Liver (tissue), 3 donors: ENCODE measurements at regions not wholly inside any gene's neighbourhood (a gene's known extent, or its start where the extent isn't known, plus 50 kb on each side); places are given as distances from the start of the nearest gene placed in this dataset.

Experiments used
- FOXA1 ChIP-seq: IDR thresholded peaks from 2 replicates; pipeline ENCODE4 v1.6.1; 2016; ENCODE audit warnings: antibody characterized with exemption
- GABPA ChIP-seq, 2 donors: IDR thresholded peaks in 1 of 2; conservative IDR thresholded peaks in 1 of 2; 2 replicates each; pipeline ENCODE4 v1.6.1; 2016; ENCODE audit warnings: antibody characterized with exemption in 2 of 2, mild to moderate bottlenecking in 1 of 2, moderate library complexity in 1 of 2
- JUND ChIP-seq, 2 donors: IDR thresholded peaks; 2 replicates each; pipeline ENCODE4 v1.6.1; 2016; ENCODE audit warnings: antibody characterized with exemption in 2 of 2
- RAD21 ChIP-seq, 2 donors: IDR thresholded peaks; 2 replicates each; pipeline ENCODE4 v1.6.1; 2016; ENCODE audit warnings: antibody characterized with exemption in 2 of 2, mild to moderate bottlenecking in 2 of 2
- SP1 ChIP-seq: IDR thresholded peaks from 2 replicates; pipeline ENCODE4 v1.6.1; 2018; ENCODE audit warnings: antibody characterized with exemption, mild to moderate bottlenecking
- TAF1 ChIP-seq: conservative IDR thresholded peaks from 2 replicates; pipeline ENCODE4 v1.6.1; 2016; ENCODE audit warnings: antibody characterized with exemption, mild to moderate bottlenecking
- TF ChIP-seq, protein P1 (sequence below): fragments of 150-350 bp; IDR thresholded peaks from 2 replicates; pipeline ENCODE4 v1.5.1; 2017; ENCODE audit warnings: improper control_type of control experiment, low read depth, low read length; ENCODE audit not compliant: missing input control
- TF ChIP-seq, protein P2 (sequence below): IDR thresholded peaks from 2 replicates; pipeline ENCODE4 v1.6.1; 2016; ENCODE audit warnings: antibody characterized with exemption
- TF ChIP-seq, protein P3 (sequence below): IDR thresholded peaks from 2 replicates; pipeline ENCODE4 v1.6.1; 2016; ENCODE audit warnings: antibody characterized with exemption
- donor health status: healthy.
- donor health status: healthy.

DNA sequence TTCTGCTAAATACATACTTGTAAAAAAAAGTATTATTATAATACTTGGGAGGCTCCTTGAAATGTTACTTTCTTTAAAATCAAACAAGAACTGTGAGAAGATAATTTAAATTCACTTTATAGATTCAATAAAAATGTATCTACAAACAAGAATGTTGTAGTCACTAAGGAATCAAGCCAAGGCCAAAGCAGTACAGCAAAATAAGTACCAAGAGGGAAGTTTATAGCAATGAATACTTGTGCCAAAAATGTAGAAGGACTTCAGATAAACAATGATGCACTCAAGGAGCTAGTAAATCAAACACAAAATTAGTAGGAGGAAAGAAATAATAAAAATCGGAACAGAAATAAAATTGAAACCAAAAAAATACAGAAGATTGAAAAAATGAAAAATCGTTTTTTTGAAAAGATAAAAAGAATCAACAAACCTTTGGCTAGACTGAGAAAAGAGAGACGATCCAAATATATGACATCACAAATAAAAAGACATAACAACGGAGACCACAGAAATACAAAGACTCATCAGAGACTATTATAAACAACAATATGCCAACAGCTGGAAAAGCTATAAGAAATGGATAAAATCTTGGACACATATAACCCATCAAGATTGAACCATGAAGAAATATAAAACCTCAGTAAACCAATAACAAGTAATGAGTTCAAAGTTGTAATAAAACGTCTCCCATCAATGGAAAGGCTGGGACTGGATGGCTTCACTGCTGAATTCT is 286.0 kb upstream of the TMEM229A start:
- TF ChIP-seq, protein P1, sequence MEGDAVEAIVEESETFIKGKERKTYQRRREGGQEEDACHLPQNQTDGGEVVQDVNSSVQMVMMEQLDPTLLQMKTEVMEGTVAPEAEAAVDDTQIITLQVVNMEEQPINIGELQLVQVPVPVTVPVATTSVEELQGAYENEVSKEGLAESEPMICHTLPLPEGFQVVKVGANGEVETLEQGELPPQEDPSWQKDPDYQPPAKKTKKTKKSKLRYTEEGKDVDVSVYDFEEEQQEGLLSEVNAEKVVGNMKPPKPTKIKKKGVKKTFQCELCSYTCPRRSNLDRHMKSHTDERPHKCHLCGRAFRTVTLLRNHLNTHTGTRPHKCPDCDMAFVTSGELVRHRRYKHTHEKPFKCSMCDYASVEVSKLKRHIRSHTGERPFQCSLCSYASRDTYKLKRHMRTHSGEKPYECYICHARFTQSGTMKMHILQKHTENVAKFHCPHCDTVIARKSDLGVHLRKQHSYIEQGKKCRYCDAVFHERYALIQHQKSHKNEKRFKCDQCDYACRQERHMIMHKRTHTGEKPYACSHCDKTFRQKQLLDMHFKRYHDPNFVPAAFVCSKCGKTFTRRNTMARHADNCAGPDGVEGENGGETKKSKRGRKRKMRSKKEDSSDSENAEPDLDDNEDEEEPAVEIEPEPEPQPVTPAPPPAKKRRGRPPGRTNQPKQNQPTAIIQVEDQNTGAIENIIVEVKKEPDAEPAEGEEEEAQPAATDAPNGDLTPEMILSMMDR = no peak
- no peak for TF ChIP-seq TAF1
- no peak for TF ChIP-seq FOXA1
- no peak for TF ChIP-seq RAD21 (IDR thresholded peaks at IDR 0.05)
- TF ChIP-seq, protein P2, sequence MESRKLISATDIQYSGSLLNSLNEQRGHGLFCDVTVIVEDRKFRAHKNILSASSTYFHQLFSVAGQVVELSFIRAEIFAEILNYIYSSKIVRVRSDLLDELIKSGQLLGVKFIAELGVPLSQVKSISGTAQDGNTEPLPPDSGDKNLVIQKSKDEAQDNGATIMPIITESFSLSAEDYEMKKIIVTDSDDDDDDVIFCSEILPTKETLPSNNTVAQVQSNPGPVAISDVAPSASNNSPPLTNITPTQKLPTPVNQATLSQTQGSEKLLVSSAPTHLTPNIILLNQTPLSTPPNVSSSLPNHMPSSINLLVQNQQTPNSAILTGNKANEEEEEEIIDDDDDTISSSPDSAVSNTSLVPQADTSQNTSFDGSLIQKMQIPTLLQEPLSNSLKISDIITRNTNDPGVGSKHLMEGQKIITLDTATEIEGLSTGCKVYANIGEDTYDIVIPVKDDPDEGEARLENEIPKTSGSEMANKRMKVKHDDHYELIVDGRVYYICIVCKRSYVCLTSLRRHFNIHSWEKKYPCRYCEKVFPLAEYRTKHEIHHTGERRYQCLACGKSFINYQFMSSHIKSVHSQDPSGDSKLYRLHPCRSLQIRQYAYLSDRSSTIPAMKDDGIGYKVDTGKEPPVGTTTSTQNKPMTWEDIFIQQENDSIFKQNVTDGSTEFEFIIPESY = no peak
- TF ChIP-seq, protein P3, sequence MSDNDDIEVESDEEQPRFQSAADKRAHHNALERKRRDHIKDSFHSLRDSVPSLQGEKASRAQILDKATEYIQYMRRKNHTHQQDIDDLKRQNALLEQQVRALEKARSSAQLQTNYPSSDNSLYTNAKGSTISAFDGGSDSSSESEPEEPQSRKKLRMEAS = no peak
- TF ChIP-seq SP1 = no peak
- TF ChIP-seq GABPA (IDR thresholded peaks at IDR 0.05 in 1 of 2, conservative IDR thresholded peaks at IDR 0.05 in 1 of 2) = no peak
- no peak for TF ChIP-seq JUND (IDR thresholded peaks at IDR 0.05)
